ENCODE measurements at regions not wholly inside any gene's neighbourhood (a gene's known extent, or its start where the extent isn't known, plus 50 kb on each side); places are given as distances from the start of the nearest gene placed in this dataset.

GRCh38 chr1:83627045-83627444 is 371.9 kb downstream of the TTLL7 start:
- TF ChIP-seq POLR2A (IDR thresholded peaks at IDR 0.05; ENCODE audit: extremely low read depth, insufficient read length) (no peak), MYC (IDR thresholded peaks at IDR 0.05; ENCODE audit: low read depth, low read length) (no peak)
- TF ChIP-seq, protein P1, sequence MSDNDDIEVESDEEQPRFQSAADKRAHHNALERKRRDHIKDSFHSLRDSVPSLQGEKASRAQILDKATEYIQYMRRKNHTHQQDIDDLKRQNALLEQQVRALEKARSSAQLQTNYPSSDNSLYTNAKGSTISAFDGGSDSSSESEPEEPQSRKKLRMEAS (IDR thresholded peaks at IDR 0.05; ENCODE audit: low read depth, low read length), result no peak
- TF ChIP-seq, protein P2, sequence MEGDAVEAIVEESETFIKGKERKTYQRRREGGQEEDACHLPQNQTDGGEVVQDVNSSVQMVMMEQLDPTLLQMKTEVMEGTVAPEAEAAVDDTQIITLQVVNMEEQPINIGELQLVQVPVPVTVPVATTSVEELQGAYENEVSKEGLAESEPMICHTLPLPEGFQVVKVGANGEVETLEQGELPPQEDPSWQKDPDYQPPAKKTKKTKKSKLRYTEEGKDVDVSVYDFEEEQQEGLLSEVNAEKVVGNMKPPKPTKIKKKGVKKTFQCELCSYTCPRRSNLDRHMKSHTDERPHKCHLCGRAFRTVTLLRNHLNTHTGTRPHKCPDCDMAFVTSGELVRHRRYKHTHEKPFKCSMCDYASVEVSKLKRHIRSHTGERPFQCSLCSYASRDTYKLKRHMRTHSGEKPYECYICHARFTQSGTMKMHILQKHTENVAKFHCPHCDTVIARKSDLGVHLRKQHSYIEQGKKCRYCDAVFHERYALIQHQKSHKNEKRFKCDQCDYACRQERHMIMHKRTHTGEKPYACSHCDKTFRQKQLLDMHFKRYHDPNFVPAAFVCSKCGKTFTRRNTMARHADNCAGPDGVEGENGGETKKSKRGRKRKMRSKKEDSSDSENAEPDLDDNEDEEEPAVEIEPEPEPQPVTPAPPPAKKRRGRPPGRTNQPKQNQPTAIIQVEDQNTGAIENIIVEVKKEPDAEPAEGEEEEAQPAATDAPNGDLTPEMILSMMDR (IDR thresholded peaks at IDR 0.05; ENCODE audit: low read depth, low read length), result no peak
- no peak for DNase-seq (ENCODE audit: low read depth)

DNA sequence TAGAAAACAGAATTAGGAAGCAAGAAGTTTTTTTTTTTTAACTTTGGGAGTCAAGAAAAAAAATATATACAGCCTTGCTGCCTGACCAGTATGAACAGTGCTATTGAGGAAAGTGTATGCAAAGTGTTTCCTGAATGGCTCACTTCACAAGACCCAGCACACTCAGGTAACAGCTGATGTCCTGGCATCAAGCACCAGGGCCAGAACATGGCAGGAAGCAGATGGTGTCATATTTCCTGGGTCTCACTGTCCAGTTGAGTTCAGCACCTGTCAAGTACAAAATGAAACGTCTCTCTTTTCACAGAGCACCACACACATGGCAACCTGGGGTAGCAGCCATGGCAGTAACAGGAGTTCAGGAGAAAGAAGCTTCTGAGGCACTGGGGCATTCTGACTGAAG is 372.3 kb downstream of the TTLL7 start:
- TF ChIP-seq POLR2A (IDR thresholded peaks at IDR 0.05; ENCODE audit: extremely low read depth, insufficient read length), result no peak
- TF ChIP-seq, protein P2 (IDR thresholded peaks at IDR 0.05; ENCODE audit: low read depth, low read length), result no peak
- no peak for TF ChIP-seq MYC (IDR thresholded peaks at IDR 0.05; ENCODE audit: low read depth, low read length)
- TF ChIP-seq, protein P1 (IDR thresholded peaks at IDR 0.05; ENCODE audit: low read depth, low read length), result no peak
- no peak for DNase-seq (ENCODE audit: low read depth)
- no peak overlapping the region for H3K4me3 ChIP-seq (ENCODE audit: low read depth, low read length)

More at GRCh38 chr1:83627045-83627444, 371.9 kb downstream of the TTLL7 start:
- H3K4me3 ChIP-seq (ENCODE audit: low read depth, low read length), result no peak overlapping the region

DNA sequence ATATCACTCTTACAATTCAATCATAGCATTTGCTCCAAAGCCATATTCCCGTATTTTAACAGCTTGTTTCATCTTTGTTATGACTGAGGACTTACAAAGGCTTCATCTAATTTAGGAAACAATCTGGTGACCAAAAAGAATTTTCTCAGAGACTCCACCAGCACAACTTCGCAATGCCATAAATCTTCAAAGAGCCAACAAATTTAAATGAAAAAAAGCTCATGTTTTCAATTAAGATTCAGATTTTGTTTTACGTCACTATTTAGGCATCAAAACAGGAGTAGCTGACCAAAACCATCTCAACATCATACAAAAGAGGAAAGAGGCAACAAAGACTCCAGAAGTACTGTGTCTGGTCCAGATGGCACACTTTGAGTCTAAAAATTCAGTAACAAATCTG is 373.3 kb downstream of the TTLL7 start:
- no peak overlapping the region for H3K4me3 ChIP-seq (ENCODE audit: low read depth, low read length)
- no peak for DNase-seq (ENCODE audit: low read depth)
- TF ChIP-seq, protein P2 (IDR thresholded peaks at IDR 0.05; ENCODE audit: low read depth, low read length), result no peak
- no peak for TF ChIP-seq POLR2A (IDR thresholded peaks at IDR 0.05; ENCODE audit: extremely low read depth, insufficient read length)
- TF ChIP-seq, protein P1 (IDR thresholded peaks at IDR 0.05; ENCODE audit: low read depth, low read length), result no peak

GRCh38 chr1:83620016-83620415 is 378.9 kb downstream of the TTLL7 start:
- H3K4me3 ChIP-seq (ENCODE audit: low read depth, low read length), result no peak overlapping the region
- no peak for DNase-seq (ENCODE audit: low read depth)
- no peak for TF ChIP-seq MYC (IDR thresholded peaks at IDR 0.05; ENCODE audit: low read depth, low read length)
- no peak for TF ChIP-seq POLR2A (IDR thresholded peaks at IDR 0.05; ENCODE audit: extremely low read depth, insufficient read length)
- TF ChIP-seq, protein P2 (IDR thresholded peaks at IDR 0.05; ENCODE audit: low read depth, low read length), result no peak

DNA sequence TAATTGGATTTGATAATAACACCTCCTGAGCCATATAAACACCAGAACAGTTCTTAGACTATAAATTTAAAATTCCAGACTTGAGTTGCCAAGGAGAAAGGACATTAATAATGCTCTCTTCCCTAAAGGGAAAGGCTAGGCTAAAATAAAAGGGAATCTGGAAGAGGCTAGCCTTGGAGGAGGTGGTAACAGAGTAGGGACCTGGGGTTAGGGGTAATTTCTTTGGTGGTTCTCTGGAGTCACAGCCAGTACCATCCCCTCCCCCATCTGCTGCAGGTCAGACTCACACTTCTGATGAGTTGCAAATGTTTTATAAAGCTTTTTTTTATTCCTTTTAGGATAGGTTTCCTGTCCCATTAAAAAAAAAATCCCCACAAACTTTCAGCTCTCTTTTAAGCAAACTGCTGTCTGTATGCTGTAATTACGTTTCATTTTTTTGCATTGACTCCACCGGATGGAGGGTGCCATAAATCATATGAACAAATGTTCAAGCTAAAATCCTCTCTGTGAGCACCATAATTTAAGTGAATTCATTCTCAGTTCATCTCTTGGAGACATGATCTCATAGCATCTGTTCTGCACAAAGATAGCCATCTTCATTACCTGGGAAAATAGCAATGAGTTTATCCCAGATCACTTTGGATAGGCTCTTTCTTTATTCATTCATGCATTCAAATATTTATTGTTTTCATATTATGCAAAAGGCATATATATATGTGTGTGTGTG is 379.6 kb downstream of the TTLL7 start:
- H3K4me3 ChIP-seq (ENCODE audit: low read depth, low read length), result no peak overlapping the region
- DNase-seq (ENCODE audit: low read depth), result no peak
- TF ChIP-seq, protein P2 (IDR thresholded peaks at IDR 0.05; ENCODE audit: low read depth, low read length), result no peak
- TF ChIP-seq MYC (IDR thresholded peaks at IDR 0.05; ENCODE audit: low read depth, low read length) (no peak), POLR2A (IDR thresholded peaks at IDR 0.05; ENCODE audit: extremely low read depth, insufficient read length) (no peak)
- TF ChIP-seq, protein P1 (IDR thresholded peaks at IDR 0.05; ENCODE audit: low read depth, low read length), result no peak

Measured in NB4 (cell line).